ENCODE measurements at regions not wholly inside any gene's neighbourhood (a gene's known extent, or its start where the extent isn't known, plus 50 kb on each side); places are given as distances from the start of the nearest gene placed in this dataset.

- no peak for TF ChIP-seq FOXM1 (IDR thresholded peaks at IDR 0.05; ENCODE audit: borderline replicate concordance)
- TF ChIP-seq SP1 (IDR thresholded peaks at IDR 0.05): no peak
- TF ChIP-seq L3MBTL2 (conservative IDR thresholded peaks at IDR 0.05): no peak
- no peak for TF ChIP-seq HDGF (IDR thresholded peaks at IDR 0.05; ENCODE audit: borderline replicate concordance)
- no peak for TF ChIP-seq FOXA1 (IDR thresholded peaks at IDR 0.05)
- TF ChIP-seq BHLHE40 (IDR thresholded peaks at IDR 0.05; ENCODE audit: borderline replicate concordance): no peak
- TF ChIP-seq FOXK2 (IDR thresholded peaks at IDR 0.05): no peak
Measured at GRCh38 chr14:84458881-84459280, 1071.1 kb upstream of the FLRT2 start.
